Fibroblast of lung (primary cell): ENCODE measurements at regions not wholly inside any gene's neighbourhood (a gene's known extent, or its start where the extent isn't known, plus 50 kb on each side); places are given as distances from the start of the nearest gene placed in this dataset.

ENCODE experiments used
- DNase-seq, 2 donors: peaks; one replicate each; pipeline versions ENCODE4 v3.0.0 to v3.0.0-alpha.2; 2010; ENCODE audit warnings: low read depth in 2 of 2
- H2AFZ ChIP-seq: 2 replicates; pipeline ENCODE4 v1.5.1; 2012; ENCODE audit warnings: low read length, control low read depth, inconsistent platforms
- H3K27ac ChIP-seq: 2 replicates; pipeline ENCODE4 v1.5.1; 2011; ENCODE audit warnings: low read length, control low read depth; ENCODE audit not compliant: insufficient read depth
- H3K27me3 ChIP-seq: 2 replicates; pipeline ENCODE4 v1.5.1; 2011; ENCODE audit warnings: mild to moderate bottlenecking, low read length; ENCODE audit not compliant: control insufficient read depth, insufficient read depth
- H3K36me3 ChIP-seq: 2 replicates; pipeline ENCODE4 v1.5.1; 2011; ENCODE audit warnings: low read length; ENCODE audit not compliant: control insufficient read depth, insufficient read depth
- H3K4me1 ChIP-seq: 2 replicates; pipeline ENCODE4 v1.5.1; 2011; ENCODE audit warnings: low read length; ENCODE audit not compliant: control insufficient read depth, insufficient read depth; ENCODE audit errors: extremely low read depth
- H3K4me2 ChIP-seq: 2 replicates; pipeline ENCODE4 v1.5.1; 2011; ENCODE audit warnings: low read length, control low read depth; ENCODE audit not compliant: insufficient read depth; ENCODE audit errors: extremely low read depth
- H3K4me3 ChIP-seq, 4 experiments: fragments of 200-600 bp in 1 of 4; sonication (generic) in 1 of 4; replicated peaks in 1 of 4; 2 replicates each; pipeline ENCODE4 v1.5.1; 2011 to 2016; ENCODE audit warnings: low read length in 4 of 4, low read depth in 3 of 4, mild to moderate bottlenecking in 3 of 4, control low read depth in 2 of 4, inconsistent platforms in 1 of 4, mixed read lengths in 1 of 4; ENCODE audit not compliant: insufficient read depth in 1 of 4; ENCODE audit errors: control extremely low read depth in 1 of 4
- H3K79me2 ChIP-seq: 2 replicates; pipeline ENCODE4 v1.5.1; 2012; ENCODE audit warnings: mild to moderate bottlenecking, low read length, inconsistent platforms; ENCODE audit not compliant: control insufficient read depth, insufficient read depth
- H3K9ac ChIP-seq: 2 replicates; pipeline ENCODE4 v1.5.1; 2011; ENCODE audit warnings: mild to moderate bottlenecking, low read length, control low read depth; ENCODE audit not compliant: insufficient read depth
- H3K9me3 ChIP-seq: 2 replicates; pipeline ENCODE4 v1.5.1; 2012; ENCODE audit warnings: low read depth, low read length; ENCODE audit not compliant: control insufficient read depth, insufficient read depth
- H4K20me1 ChIP-seq: 2 replicates; pipeline ENCODE4 v1.5.1; 2011; ENCODE audit warnings: low read length; ENCODE audit not compliant: control insufficient read depth, insufficient read depth; ENCODE audit errors: extremely low read depth
- CTCF ChIP-seq, 2 donors: IDR thresholded peaks in 1 of 2; conservative IDR thresholded peaks in 1 of 2; 1 replicate in 1 of 2; 2 replicates in 1 of 2; pipeline ENCODE4 v1.5.1; 2011 to 2012; ENCODE audit warnings: low read length in 2 of 2, control low read depth in 1 of 2, inconsistent platforms in 1 of 2, low read depth in 1 of 2, mild to moderate bottlenecking in 1 of 2
- EZH2 ChIP-seq: IDR thresholded peaks from 2 replicates; pipeline ENCODE4 v1.5.1; 2012; ENCODE audit warnings: low read length, control low read depth, mild to moderate bottlenecking; ENCODE audit errors: missing control alignments

DNA sequence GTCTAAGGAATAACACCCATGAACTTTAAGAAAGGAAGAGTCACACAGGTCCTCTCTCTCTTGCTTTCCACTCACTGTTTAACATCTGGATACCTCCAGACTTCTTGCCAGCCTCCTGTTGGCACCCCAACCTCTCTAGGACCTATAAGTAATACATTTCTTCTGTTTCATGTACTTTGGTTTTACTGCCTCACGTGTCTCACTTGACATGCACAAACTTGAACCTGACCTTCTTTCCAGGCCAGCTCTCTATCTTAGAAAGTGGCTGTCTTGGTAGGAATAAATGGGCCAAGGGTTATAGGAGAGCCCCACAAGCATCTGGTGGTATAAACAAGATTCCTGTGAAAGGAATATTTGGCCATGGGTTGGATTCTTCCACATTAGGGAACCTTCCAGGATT is 614.8 kb upstream of the AGA start:
- H3K27ac ChIP-seq: no peak overlapping the region
- no peaks in the 10 kb centered on the region for H3K27me3 ChIP-seq
- no peak overlapping the region for H3K4me3 ChIP-seq
- TF ChIP-seq CTCF (conservative IDR thresholded peaks at IDR 0.05 in 1 of 2, IDR thresholded peaks at IDR 0.05 in 1 of 2; ENCODE audit: low read depth in 1 of 2, low read length in 2 of 2) (no peak), EZH2 (no peak)
- H3K9me3 ChIP-seq: no peaks in the 10 kb centered on the region
- no peaks in the 10 kb centered on the region for H3K79me2 ChIP-seq
- no peaks in the 10 kb centered on the region for H4K20me1 ChIP-seq
- no peaks in the 10 kb centered on the region for H3K36me3 ChIP-seq
- H3K4me1 ChIP-seq: no peaks in the 10 kb centered on the region
- H3K9ac ChIP-seq: no peak overlapping the region
- DNase-seq: no peak
- no peak overlapping the region for H2AFZ ChIP-seq
- no peak overlapping the region for H3K4me2 ChIP-seq

DNA sequence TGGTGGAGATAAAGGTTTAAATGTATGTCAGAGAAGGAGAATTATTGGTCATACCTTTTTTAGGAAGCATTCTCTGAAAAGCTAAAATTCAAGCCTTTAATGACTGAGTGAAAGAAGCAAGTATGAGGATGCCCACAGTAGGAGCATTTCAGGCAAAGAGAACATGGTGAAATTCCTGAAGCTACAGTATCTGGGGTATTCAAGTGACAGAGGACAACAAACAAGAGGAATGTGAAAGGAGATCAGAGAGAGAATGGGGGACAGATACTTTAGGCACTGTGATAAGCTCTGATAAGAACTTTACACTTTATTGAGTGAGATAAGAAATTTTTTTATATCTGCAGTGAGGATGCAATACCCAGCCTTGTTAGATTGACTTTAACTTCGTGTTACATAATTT is 621.3 kb upstream of the AGA start:
- Histone ChIP-seq H3K27ac (no peak overlapping the region), H3K27me3 (no peaks in the 10 kb centered on the region), H3K9me3 (no peaks in the 10 kb centered on the region), H4K20me1 (no peaks in the 10 kb centered on the region), H3K36me3 (no peaks in the 10 kb centered on the region), H2AFZ (no peak overlapping the region), H3K9ac (no peak overlapping the region), H3K4me1 (no peaks in the 10 kb centered on the region), H3K4me3 (no peak overlapping the region), H3K79me2 (no peaks in the 10 kb centered on the region), H3K4me2 (no peak overlapping the region)
- TF ChIP-seq CTCF (conservative IDR thresholded peaks at IDR 0.05 in 1 of 2, IDR thresholded peaks at IDR 0.05 in 1 of 2; ENCODE audit: low read depth in 1 of 2, low read length in 2 of 2) (no peak), EZH2 (no peak)
- DNase-seq: no peak

GRCh38 chr4:178066338-178066941 is 624.2 kb upstream of the AGA start:
- H3K4me1 ChIP-seq: no peaks in the 10 kb centered on the region
- H3K27me3 ChIP-seq: no peaks in the 10 kb centered on the region
- no peak overlapping the region for H3K4me2 ChIP-seq
- no peak for DNase-seq
- no peak overlapping the region for H3K4me3 ChIP-seq
- no peaks in the 10 kb centered on the region for H4K20me1 ChIP-seq
- H3K9me3 ChIP-seq: no peaks in the 10 kb centered on the region
- no peak overlapping the region for H3K9ac ChIP-seq
- H3K27ac ChIP-seq: no peak overlapping the region
- no peaks in the 10 kb centered on the region for H3K79me2 ChIP-seq
- no peaks in the 10 kb centered on the region for H3K36me3 ChIP-seq
- H2AFZ ChIP-seq: no peak overlapping the region
- no peak for TF ChIP-seq EZH2
- no peak for TF ChIP-seq CTCF (conservative IDR thresholded peaks at IDR 0.05 in 1 of 2, IDR thresholded peaks at IDR 0.05 in 1 of 2; ENCODE audit: low read depth in 1 of 2, low read length in 2 of 2)
